ENCODE measurements at regions not wholly inside any gene's neighbourhood (a gene's known extent, or its start where the extent isn't known, plus 50 kb on each side); places are given as distances from the start of the nearest gene placed in this dataset.

DNA sequence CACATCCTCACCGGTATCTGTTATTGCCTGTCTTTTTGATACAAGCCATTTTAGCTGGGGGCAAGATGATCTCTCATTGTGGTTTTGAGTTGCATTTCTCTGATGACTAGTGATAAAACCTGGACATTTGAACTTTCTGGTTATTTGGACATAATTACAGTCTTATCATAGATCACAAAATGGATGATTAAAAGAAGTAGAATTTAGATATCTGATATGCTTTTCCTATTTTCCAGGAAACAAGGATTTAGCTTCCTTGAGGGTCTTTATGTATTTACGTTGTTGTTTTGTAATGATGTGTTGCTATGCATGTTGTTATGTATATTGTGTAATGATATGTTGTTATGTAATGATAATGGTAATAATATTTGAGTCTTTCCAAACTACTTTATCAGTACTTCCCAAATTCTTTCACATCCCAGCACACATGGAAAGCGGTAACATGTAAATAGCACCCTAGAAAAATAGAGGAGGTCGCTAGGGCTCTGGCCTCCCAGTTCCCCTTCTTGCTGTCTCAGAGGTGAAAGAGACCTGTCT lies 53.8 kb downstream of the GJD2 start:
- ChIA-PET POLR2A (no interaction called here), CTCF (no interaction called here)
- Histone ChIP-seq H3K27me3 (ENCODE audit: control insufficient read depth, insufficient read depth, low read length) (no peaks in the 10 kb centered on the region; the same call in 1 of the 2 replicates), H3K4me3 (ENCODE audit: low read depth, low read length) (no peak overlapping the region), H3K36me3 (ENCODE audit: control insufficient read depth, insufficient read depth, low read length) (no peaks in the 10 kb centered on the region)
- TF ChIP-seq, protein P1, sequence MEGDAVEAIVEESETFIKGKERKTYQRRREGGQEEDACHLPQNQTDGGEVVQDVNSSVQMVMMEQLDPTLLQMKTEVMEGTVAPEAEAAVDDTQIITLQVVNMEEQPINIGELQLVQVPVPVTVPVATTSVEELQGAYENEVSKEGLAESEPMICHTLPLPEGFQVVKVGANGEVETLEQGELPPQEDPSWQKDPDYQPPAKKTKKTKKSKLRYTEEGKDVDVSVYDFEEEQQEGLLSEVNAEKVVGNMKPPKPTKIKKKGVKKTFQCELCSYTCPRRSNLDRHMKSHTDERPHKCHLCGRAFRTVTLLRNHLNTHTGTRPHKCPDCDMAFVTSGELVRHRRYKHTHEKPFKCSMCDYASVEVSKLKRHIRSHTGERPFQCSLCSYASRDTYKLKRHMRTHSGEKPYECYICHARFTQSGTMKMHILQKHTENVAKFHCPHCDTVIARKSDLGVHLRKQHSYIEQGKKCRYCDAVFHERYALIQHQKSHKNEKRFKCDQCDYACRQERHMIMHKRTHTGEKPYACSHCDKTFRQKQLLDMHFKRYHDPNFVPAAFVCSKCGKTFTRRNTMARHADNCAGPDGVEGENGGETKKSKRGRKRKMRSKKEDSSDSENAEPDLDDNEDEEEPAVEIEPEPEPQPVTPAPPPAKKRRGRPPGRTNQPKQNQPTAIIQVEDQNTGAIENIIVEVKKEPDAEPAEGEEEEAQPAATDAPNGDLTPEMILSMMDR (IDR thresholded peaks at IDR 0.05; ENCODE audit: insufficient read depth, low read depth, low read length): no peak
- DNase-seq (ENCODE audit: low read depth): no peak

DNA sequence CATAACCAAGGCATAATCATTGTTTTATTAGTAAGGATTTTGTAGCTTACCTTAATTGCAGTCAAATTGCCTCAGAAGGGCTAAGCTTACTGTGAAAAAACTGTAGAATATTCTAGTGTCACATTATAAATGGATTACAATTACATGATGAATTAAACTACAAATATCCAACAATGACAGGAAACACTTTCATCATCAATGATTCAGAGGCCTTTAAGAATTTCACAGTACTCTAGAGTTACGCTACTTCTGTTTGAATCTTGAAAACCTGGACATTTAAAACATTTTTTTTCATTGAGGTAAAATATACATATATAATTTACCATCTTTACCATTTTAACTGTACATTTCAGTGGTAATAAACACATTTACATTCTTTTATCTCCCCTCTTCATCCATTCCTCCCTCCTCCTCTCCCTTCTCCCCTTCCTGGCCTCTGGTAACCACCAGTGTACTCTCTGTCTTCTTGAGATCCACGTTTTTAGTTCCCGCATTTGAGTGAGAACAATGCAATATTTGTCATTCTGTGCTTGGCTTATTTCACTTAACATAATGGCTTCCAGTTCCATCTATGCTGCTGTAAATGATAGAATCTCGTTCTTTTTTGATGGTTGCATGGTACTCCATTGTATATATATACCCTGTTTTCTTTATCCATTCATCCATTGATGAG lies 54.7 kb downstream of the GJD2 start:
- POLR2A ChIA-PET: no interaction called here

DNA sequence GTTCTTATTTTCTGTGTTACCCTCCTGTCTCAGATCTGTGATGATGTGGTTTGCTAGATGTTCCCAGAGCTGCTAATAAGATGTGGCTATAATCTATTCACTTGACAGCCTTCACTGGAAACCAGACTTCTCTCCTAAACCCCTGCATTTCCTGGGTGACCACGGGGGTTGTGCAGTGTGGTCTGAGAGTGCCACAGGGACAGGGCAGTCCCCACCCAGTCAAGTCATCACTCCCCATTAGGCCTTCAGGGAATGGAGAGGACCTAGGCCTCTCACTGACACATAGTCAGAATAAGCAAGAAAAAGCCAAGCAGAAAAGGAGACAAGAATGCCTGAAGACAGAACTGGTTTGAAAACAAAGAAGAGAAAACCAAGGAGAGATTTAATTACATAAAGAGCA lies 58.3 kb downstream of the GJD2 start:
- Histone ChIP-seq H3K4me3 (ENCODE audit: low read depth, low read length) (no peak overlapping the region), H3K27me3 (ENCODE audit: control insufficient read depth, insufficient read depth, low read length) (peaks cover 3% of the 10 kb centered on the region; the same call in 1 of the 2 replicates), H3K36me3 (ENCODE audit: control insufficient read depth, insufficient read depth, low read length) (no peaks in the 10 kb centered on the region)
- TF ChIP-seq, protein P1 (IDR thresholded peaks at IDR 0.05; ENCODE audit: insufficient read depth, low read depth, low read length): no peak
- ChIA-PET CTCF (interaction anchor here (2.2 kb wide), 1 partner anchor 11 kb away, joined by 7 read pairs; no protein-coding TSS in a partner anchor), POLR2A (no interaction called here)
- no peak for DNase-seq (ENCODE audit: low read depth)

More for the DNA sequence above, 54.7 kb downstream of the GJD2 start:
- Histone ChIP-seq H3K4me3 (ENCODE audit: low read depth, low read length) (no peak overlapping the region), H3K27me3 (ENCODE audit: control insufficient read depth, insufficient read depth, low read length) (no peaks in the 10 kb centered on the region; the same call in 1 of the 2 replicates), H3K36me3 (ENCODE audit: control insufficient read depth, insufficient read depth, low read length) (no peaks in the 10 kb centered on the region)
- DNase-seq (ENCODE audit: low read depth): no peak
- TF ChIP-seq, protein P1 (IDR thresholded peaks at IDR 0.05; ENCODE audit: insufficient read depth, low read depth, low read length): no peak
- CTCF ChIA-PET: no interaction called here

DNA sequence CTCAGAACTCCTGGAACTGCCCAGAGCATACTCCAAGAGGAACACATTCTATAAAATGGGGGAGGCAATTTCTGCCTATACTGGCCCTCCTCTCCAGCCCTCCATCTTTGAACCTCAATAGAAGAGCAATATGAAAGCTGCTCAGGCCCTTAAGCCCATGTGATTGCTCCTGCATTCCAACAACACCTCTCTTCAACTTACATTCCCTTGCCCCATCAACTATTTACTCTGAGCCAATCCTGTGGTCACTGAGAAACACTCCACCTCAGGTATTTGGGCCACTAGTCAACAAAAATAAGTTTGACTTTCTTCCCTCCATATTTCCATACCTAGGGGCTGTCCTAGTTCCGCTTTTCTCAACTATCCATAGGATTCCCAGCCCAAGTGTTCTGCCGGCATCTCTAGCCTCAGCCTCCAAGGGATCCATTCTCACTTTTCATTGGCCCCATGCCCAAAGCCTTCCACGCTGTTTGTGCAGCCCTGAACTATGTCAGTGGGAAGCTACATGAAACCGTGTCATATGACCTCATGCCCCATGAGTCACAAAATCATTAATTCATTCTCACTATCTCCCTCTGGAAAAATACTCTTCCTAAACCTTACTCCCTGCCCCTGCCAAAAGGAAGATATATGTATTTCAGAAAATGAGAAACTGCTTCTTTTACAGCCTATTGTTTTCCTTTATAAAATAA lies 61.6 kb downstream of the GJD2 start:
- H3K36me3 ChIP-seq (ENCODE audit: control insufficient read depth, insufficient read depth, low read length): no peaks in the 10 kb centered on the region
- H3K4me3 ChIP-seq (ENCODE audit: low read depth, low read length): no peak overlapping the region
- no peak for DNase-seq (ENCODE audit: low read depth)
- TF ChIP-seq, protein P1 (IDR thresholded peaks at IDR 0.05; ENCODE audit: insufficient read depth, low read depth, low read length): no peak
- ChIA-PET CTCF (no interaction called here), POLR2A (no interaction called here)
- H3K27me3 ChIP-seq (ENCODE audit: control insufficient read depth, insufficient read depth, low read length): peaks cover 5% of the 10 kb centered on the region; the same call in 1 of the 2 replicates

DNA sequence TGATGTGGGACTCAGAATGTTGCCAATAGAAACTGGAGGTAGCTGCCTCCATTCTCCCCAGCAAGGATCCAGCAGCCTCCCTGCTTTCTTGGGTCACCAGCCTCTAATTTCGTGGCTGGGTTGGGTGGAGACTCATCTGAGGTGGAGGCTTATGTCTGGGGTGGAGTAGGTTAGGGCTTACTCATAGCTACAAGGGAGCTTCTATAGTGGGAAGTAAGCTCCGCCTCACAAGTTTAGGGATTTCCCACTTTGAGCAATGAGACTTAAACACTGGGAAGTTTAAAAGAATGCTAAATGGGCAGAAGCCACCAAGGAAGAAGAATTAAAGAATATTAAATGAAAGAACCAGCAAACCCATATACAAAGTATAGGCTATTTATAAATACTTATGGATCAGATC lies 63.8 kb downstream of the GJD2 start:
- Histone ChIP-seq H3K4me3 (ENCODE audit: low read depth, low read length) (no peak overlapping the region), H3K27me3 (ENCODE audit: control insufficient read depth, insufficient read depth, low read length) (peaks cover 5% of the 10 kb centered on the region; the same call in 1 of the 2 replicates), H3K36me3 (ENCODE audit: control insufficient read depth, insufficient read depth, low read length) (no peaks in the 10 kb centered on the region)
- TF ChIP-seq, protein P1 (IDR thresholded peaks at IDR 0.05; ENCODE audit: insufficient read depth, low read depth, low read length): no peak
- DNase-seq (ENCODE audit: low read depth): no peak
- ChIA-PET CTCF (interaction anchor here (0.8 kb wide), 1 partner anchor 278 kb away, joined by 3 read pairs; the partner anchor contains the start of gene AQR), POLR2A (no interaction called here)

Data from BJ (cell line).